ENCODE measurements at regions not wholly inside any gene's neighbourhood (a gene's known extent, or its start where the extent isn't known, plus 50 kb on each side); places are given as distances from the start of the nearest gene placed in this dataset.

- no peak for DNase-seq (ENCODE audit: low spot score)
These were observed 97.7 kb downstream of the CD47 start for GRCh38 chr3:107992976-107993684.

GRCh38 chr3:107990926-107991325, 99.9 kb downstream of the CD47 start:
- DNase-seq (ENCODE audit: low spot score), result no peak

GRCh38 chr3:107990433-107990832, 100.4 kb downstream of the CD47 start:
- DNase-seq (ENCODE audit: low spot score), result no peak

- no peak for DNase-seq (ENCODE audit: low spot score)
These were observed 101.2 kb downstream of the CD47 start for GRCh38 chr3:107989661-107990060.

- peak; percentile 47 for DNase-seq (ENCODE audit: low spot score)
These were observed 102.2 kb downstream of the CD47 start for GRCh38 chr3:107988460-107989175.

- DNase-seq (ENCODE audit: low spot score), result peak; percentile 61
These were observed 103.5 kb downstream of the CD47 start for GRCh38 chr3:107987036-107987939.

GRCh38 chr3:107986505-107986904, 104.3 kb downstream of the CD47 start:
- DNase-seq (ENCODE audit: low spot score), result no peak

- no peak for DNase-seq (ENCODE audit: low spot score)
These were observed 105.3 kb downstream of the CD47 start for GRCh38 chr3:107985496-107985895.

- no peak for DNase-seq (ENCODE audit: low spot score)
These were observed 107.6 kb downstream of the CD47 start for GRCh38 chr3:107983247-107983646.

- no peak for DNase-seq (ENCODE audit: low spot score)
These were observed 108.7 kb downstream of the CD47 start for GRCh38 chr3:107982165-107982564.

- DNase-seq (ENCODE audit: low spot score), result no peak
These were observed 109.2 kb downstream of the CD47 start for GRCh38 chr3:107981471-107982111.

GRCh38 chr3:107979538-107979937, 111.3 kb downstream of the CD47 start:
- no peak for DNase-seq (ENCODE audit: low spot score)

GRCh38 chr3:107978131-107979055, 112.4 kb downstream of the CD47 start:
- DNase-seq (ENCODE audit: low spot score), result peak; percentile 22

- DNase-seq (ENCODE audit: low spot score), result no peak
These were observed 113.4 kb downstream of the CD47 start for GRCh38 chr3:107977221-107978130.

GRCh38 chr3:107976202-107976800, 114.5 kb downstream of the CD47 start:
- DNase-seq (ENCODE audit: low spot score), result no peak

GRCh38 chr3:107975529-107976201, 115.2 kb downstream of the CD47 start:
- no peak for DNase-seq (ENCODE audit: low spot score)

GRCh38 chr3:107973961-107974360, 116.9 kb downstream of the CD47 start:
- DNase-seq (ENCODE audit: low spot score), result no peak

- no peak for DNase-seq (ENCODE audit: low spot score)
These were observed 117.7 kb downstream of the CD47 start for GRCh38 chr3:107973152-107973551.

Measured in SW480 (cell line).